Stimulated activated memory B cell treated with anti-CD40 and anti-IgM and Interleukin-4, amounts not matched to agents 10 μg/mL and 1 μg/mL and 100 μg/mL, for 72 hours (primary cell): ENCODE measurements at regions not wholly inside any gene's neighbourhood (a gene's known extent, or its start where the extent isn't known, plus 50 kb on each side); places are given as distances from the start of the nearest gene placed in this dataset.
"Not testable (repeated sequence)": the region's sequence is repeated elsewhere in the genome, so short reads cannot be mapped to it uniquely, and the experiment has no call there.

Source experiments
- ATAC-seq: fragments of 150-1000 bp; cut with Tn5 transposase; 2 replicates; pipeline ENCODE4 v1.10.0; 2021
- H3K27ac Mint-ChIP-seq: one replicate; pipeline ENCODE4 v1.8.0; 2022; ENCODE audit warnings: mild to moderate bottlenecking, mixed read lengths
- H3K27me3 Mint-ChIP-seq: one replicate; pipeline ENCODE4 v1.8.0; 2022; ENCODE audit warnings: mixed read lengths
- H3K36me3 Mint-ChIP-seq: one replicate; pipeline ENCODE4 v1.8.0; 2022; ENCODE audit warnings: mixed read lengths
- H3K4me1 Mint-ChIP-seq: one replicate; pipeline ENCODE4 v1.8.0; 2022; ENCODE audit warnings: mixed read lengths
- H3K4me3 Mint-ChIP-seq: one replicate; pipeline ENCODE4 v1.8.0; 2022; ENCODE audit warnings: mild to moderate bottlenecking, moderate library complexity, mixed read lengths
- H3K9me3 Mint-ChIP-seq: one replicate; pipeline ENCODE4 v1.8.0; 2022; ENCODE audit warnings: mixed read lengths

DNA sequence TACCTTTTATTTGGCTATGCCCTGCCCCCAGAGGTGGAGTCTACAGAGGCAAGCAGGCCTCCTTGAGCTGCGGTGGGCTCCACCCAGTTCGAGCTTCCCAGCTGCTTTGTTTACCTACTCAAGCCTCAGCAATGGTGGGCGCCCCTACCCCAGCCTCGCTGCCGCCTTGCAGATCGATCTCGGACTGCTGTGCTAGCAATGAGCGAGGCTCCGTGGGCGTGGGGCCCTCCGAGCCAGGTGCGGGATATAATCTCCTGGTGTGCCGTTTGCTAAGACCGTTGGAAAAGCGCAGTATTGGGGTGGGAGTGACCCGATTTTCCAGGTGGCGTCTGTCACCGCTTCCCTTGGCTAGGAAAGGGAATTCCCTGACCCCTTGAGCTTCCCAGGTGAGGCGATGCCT is 81.8 kb upstream of the ZNF746 start:
- H3K36me3 Mint-ChIP-seq, result peaks cover 61% of the 10 kb centered on the region
- H3K4me3 Mint-ChIP-seq, H3K27ac Mint-ChIP-seq, ATAC-seq, H3K27me3 Mint-ChIP-seq: not testable (repeated sequence)
- H3K4me1 Mint-ChIP-seq, result peaks cover 16% of the 10 kb centered on the region
- H3K9me3 Mint-ChIP-seq, result peaks cover 13% of the 10 kb centered on the region

DNA sequence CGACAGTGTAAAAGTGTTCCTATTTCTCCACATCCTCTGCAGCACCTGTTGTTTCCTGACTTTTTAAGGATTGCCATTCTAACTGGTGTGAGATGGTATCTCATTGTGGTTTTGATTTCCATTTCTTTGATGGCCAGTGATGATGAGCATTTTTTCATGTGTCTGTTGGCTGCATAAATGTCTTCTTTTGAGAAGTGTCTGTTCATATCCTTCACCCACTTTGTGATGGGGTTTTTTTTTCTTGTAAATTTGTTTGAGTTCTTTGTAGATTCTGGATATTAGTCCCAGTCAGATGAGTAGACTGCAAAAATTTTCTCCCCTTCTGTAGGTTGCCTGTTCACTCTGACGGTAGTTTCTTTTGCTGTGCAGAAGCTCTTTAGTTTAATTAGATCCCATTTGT is 76.8 kb upstream of the ZNF746 start:
- not testable (repeated sequence) for H3K27ac Mint-ChIP-seq, H3K4me3 Mint-ChIP-seq, ATAC-seq, H3K27me3 Mint-ChIP-seq, H3K4me1 Mint-ChIP-seq
- H3K9me3 Mint-ChIP-seq, result peaks cover 16% of the 10 kb centered on the region
- H3K36me3 Mint-ChIP-seq, result peaks cover 44% of the 10 kb centered on the region

DNA sequence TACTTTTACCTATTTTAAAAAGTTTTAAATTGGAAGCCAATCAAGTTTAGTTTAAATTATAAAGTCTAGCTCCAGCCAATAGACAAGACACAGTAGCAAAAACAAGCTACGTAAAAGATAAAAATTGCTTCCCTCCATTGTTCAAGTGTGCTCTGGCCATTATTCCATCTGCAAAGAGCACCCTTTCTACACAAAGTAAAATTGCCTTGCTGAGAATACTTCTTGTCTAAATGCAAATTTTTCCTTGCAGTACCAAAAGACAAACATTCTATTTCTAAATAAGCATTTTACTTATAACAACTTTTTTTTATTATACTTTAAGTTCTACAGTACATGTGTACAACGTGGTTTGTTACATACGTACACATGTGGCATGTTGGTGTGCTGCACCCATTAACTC is 75.9 kb upstream of the ZNF746 start:
- no peak overlapping the region for H3K27ac Mint-ChIP-seq
- ATAC-seq, result no peak
- H3K4me1 Mint-ChIP-seq, result peaks cover 7% of the 10 kb centered on the region
- no peaks in the 10 kb centered on the region for H3K27me3 Mint-ChIP-seq
- H3K9me3 Mint-ChIP-seq, result peaks cover 19% of the 10 kb centered on the region
- no peak overlapping the region for H3K4me3 Mint-ChIP-seq
- H3K36me3 Mint-ChIP-seq, result peaks cover 43% of the 10 kb centered on the region

DNA sequence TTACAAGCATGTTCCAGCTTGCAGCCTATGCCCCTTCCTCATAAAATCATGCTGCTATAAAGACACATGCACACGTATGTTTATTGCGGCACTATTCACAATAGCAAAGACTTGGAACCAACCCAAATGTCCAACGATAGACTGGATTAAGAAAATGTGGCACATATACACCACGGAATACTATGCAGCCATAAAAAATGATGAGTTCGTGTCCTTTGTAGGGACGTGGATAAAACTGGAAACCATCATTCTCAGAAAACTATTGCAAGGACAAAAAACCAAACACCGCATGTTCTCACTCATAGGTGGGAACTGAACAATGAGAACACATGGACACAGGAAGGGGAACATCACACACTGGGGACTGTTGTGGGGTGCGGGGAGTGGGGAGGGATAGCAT is 75.3 kb upstream of the ZNF746 start:
- H3K27me3 Mint-ChIP-seq, H3K4me1 Mint-ChIP-seq, H3K27ac Mint-ChIP-seq, H3K4me3 Mint-ChIP-seq, ATAC-seq: not testable (repeated sequence)
- peaks cover 16% of the 10 kb centered on the region for H3K9me3 Mint-ChIP-seq
- H3K36me3 Mint-ChIP-seq, result peaks cover 44% of the 10 kb centered on the region

DNA sequence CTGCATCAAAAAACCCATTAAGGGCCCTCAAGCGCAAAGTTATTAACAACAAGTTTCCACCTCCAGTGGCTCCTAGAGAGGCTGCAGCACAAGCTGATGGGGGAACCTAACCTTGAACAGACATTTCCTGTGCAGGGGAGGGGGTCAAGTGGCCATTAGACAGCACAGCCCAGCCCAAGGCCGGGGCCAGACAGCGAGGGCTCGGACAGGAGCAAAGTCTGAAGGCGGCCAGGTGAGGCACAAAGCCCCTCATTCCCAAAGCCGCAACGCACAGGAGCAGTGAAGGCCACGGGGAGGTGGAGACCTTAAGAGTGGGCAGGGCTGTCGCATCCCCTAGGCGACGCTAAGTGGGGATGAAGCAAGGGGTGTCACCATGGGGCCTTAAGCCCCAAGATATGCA is 73.2 kb upstream of the ZNF746 start:
- no peak overlapping the region for H3K4me3 Mint-ChIP-seq
- ATAC-seq, result no peak
- no peak overlapping the region for H3K27ac Mint-ChIP-seq
- peaks cover 65% of the 10 kb centered on the region for H3K36me3 Mint-ChIP-seq
- no peaks in the 10 kb centered on the region for H3K27me3 Mint-ChIP-seq
- H3K4me1 Mint-ChIP-seq, result peaks cover 7% of the 10 kb centered on the region
- H3K9me3 Mint-ChIP-seq, result peaks cover 13% of the 10 kb centered on the region

DNA sequence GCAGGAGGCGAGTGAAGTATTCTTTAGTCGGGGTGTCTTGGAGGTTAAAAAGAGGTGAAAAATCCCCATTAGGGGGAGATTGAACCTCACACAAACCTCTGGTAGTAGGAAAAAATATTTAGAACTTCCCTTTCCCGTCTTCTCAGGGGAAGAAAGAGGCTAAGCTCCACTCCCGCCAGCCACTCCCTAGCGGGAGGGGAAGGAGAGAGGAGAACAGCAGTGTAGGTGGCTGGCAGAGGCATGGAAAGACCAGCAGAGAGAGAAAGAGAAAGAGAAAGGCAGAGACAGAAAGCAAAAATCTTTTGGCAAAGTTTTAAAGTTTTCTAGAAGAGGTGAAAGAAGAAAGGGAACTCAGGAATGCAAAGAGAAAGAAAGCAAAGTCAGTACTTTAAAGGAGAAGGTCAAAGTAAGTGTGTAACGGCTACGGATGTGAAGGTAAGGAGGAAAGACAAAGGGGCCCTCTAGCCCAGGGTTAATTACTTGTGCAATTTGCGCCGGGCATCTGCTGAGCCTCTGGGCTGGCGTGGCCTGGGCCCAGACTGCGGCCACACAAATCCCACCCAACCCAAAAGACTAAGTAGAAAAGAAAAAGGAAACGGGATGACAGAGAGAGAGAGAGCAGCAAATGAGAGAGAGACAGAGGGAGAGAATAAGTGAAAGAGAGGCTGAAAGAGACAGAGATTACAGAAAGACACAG is 72.3 kb upstream of the ZNF746 start:
- no peak for ATAC-seq
- Mint-ChIP-seq H3K36me3 (peaks cover 74% of the 10 kb centered on the region), H3K4me1 (peaks cover 12% of the 10 kb centered on the region), H3K27me3 (no peaks in the 10 kb centered on the region), H3K27ac (no peak overlapping the region), H3K4me3 (no peak overlapping the region), H3K9me3 (peaks cover 16% of the 10 kb centered on the region)

DNA sequence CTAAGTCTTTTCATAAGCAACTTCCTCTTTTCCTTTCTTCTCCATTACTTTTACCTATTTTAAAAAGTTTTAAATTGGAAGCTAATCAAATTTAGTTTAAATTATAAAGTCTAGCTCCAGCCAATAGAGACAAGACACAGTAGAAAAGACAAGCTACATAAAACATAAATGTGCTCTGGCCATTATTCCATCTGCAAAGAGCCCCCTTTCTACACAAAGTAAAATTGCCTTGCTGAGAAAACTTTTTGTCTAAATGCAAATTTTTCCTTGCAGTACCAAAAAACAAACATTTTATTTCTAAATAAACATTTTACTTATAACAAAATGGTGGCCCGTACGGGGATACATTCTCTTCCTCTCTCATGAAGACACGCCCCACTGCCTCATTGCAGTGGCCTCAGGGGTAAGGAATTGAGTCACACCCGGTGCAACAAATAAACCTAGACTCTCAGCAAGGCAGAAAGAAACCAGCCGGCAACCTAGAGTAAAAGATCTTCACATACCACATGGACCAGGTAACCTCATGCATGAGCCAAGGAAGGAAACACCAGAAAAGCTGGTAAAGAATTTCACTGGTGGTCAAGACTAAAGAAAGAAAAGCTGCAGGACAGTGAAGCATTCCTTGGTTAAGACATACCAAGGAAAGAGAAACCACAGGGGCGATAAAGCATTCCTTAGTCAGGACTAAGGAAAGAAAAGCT is 71.6 kb upstream of the ZNF746 start:
- Mint-ChIP-seq H3K27me3 (no peaks in the 10 kb centered on the region), H3K9me3 (peaks cover 16% of the 10 kb centered on the region), H3K4me1 (peaks cover 14% of the 10 kb centered on the region), H3K36me3 (peaks cover 80% of the 10 kb centered on the region), H3K27ac (no peak overlapping the region), H3K4me3 (no peak overlapping the region)
- no peak for ATAC-seq

DNA sequence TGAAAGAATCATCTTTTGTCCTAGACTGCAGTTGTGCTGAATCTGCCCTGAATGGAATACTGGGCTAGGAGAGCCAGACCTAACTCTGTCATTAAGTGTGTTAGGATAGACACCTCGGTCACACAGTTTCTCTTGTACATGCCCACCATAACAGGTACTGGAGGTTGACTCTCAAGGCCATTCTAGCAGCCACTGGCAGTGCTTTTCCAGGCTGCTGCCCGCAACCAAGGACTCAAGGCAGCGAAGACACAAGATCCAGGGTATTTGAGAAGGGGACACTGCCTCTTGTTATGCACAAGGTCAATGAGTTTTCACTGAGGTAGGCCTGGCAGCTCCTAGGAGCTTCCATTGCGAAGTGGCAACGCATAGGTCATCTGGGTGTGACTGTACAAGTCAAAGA is 70.6 kb upstream of the ZNF746 start:
- no peak for ATAC-seq
- Mint-ChIP-seq H3K4me3 (no peak overlapping the region), H3K27ac (no peak overlapping the region), H3K9me3 (peaks cover 16% of the 10 kb centered on the region), H3K4me1 (peaks cover 19% of the 10 kb centered on the region), H3K36me3 (peaks cover 87% of the 10 kb centered on the region), H3K27me3 (no peaks in the 10 kb centered on the region)

DNA sequence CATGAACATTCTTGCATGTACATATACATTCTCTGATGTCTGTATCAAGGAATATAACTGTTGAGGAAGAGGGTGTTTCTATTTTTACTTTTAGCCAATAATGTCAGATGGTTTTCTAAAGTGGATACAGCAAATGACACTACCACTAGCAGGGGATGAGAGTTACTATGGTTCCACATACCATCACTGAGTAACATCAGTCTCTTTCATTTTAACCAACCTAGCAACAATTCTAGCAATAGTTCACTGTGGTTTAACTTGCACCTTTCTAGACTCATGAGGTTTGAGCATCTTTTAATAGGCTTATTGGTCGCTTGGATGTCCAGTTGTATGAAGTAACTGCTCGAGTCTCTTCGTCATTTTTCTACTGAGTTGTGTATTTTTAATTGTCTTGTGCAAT is 68.5 kb upstream of the ZNF746 start:
- peaks cover 83% of the 10 kb centered on the region for H3K36me3 Mint-ChIP-seq

DNA sequence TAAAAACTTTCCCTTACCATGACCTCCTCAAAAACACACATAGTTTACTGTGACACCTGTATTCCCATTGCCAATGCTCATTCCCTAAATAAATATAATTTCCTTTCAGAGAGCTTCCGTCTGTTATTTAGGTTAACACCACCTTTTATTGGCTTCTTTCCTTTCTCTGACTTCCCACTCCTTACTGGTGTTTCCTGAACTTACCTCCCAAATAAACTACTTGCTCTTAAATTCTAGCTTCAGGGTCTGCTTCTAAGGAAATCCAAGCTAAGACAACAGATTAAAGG is 67.4 kb upstream of the ZNF746 start:
- Mint-ChIP-seq H3K4me3 (no peak overlapping the region), H3K4me1 (peaks cover 15% of the 10 kb centered on the region), H3K36me3 (peaks cover 81% of the 10 kb centered on the region), H3K27me3 (no peaks in the 10 kb centered on the region), H3K27ac (no peak overlapping the region), H3K9me3 (peaks cover 11% of the 10 kb centered on the region)
- ATAC-seq, result no peak

More for the DNA sequence above, 68.5 kb upstream of the ZNF746 start:
- H3K27ac Mint-ChIP-seq, result no peak overlapping the region
- no peak for ATAC-seq
- H3K4me1 Mint-ChIP-seq, result peaks cover 15% of the 10 kb centered on the region
- peaks cover 14% of the 10 kb centered on the region for H3K9me3 Mint-ChIP-seq
- H3K4me3 Mint-ChIP-seq, result no peak overlapping the region
- H3K27me3 Mint-ChIP-seq, result no peaks in the 10 kb centered on the region

DNA sequence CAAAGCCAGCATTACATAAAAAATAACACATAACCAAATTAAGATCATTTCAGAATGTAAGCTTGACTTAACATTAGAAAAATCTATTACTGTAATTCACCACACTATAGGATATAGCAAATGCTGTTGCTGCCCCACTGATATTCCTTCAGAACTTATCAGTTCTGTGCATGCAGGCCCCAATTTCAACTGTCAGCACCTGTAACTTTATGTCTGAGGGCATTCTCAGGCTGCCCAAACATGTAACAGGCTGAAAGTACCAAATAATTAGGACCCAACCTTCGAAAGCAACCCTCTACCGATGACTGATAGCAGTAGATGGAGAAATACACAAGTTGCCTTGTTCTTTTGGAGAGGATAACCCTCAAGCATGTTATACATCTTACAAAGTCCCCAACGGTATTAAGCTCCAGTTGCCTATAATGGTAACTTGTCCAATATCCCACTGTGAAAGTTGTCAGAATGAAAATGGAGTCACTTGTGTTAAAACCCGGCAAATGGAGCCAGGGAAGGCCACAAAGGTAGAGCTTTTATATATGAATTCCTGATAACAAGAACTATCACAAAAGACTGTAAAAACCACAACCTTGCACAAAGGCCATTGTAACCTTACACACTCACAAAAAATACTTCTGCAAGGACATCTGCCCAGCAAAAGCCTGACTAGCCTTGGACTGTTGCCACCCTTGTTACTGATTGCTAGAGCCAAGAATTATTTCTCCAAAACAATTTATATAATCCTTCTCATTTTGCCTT is 66.9 kb upstream of the ZNF746 start:
- Mint-ChIP-seq H3K36me3 (peaks cover 81% of the 10 kb centered on the region), H3K27ac (no peak overlapping the region), H3K27me3 (no peaks in the 10 kb centered on the region), H3K9me3 (peaks cover 7% of the 10 kb centered on the region), H3K4me1 (peaks cover 15% of the 10 kb centered on the region), H3K4me3 (no peak overlapping the region)
- ATAC-seq, result no peak

DNA sequence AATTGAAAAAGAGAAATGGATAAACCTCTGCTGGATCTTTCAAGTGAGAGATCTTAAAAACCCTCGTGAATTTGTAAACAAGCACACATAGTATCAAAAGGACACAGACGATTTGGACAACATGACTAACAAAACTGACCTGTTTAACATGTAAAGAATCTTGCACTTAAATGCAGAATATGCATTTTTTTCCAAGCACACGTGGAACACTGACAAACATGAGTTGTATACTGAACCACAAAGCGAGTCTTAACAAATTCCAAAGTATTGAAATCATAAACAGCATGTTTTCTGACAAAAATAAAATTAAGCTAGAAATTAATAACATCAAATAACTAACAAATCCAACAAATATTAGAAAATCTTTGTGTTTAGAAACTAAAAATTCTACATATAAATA is 65.0 kb upstream of the ZNF746 start:
- ATAC-seq, result no peak
- H3K9me3 Mint-ChIP-seq, result peaks cover 4% of the 10 kb centered on the region
- no peak overlapping the region for H3K27ac Mint-ChIP-seq
- peaks cover 81% of the 10 kb centered on the region for H3K36me3 Mint-ChIP-seq
- no peak overlapping the region for H3K4me3 Mint-ChIP-seq
- no peaks in the 10 kb centered on the region for H3K27me3 Mint-ChIP-seq
- peaks cover 15% of the 10 kb centered on the region for H3K4me1 Mint-ChIP-seq

DNA sequence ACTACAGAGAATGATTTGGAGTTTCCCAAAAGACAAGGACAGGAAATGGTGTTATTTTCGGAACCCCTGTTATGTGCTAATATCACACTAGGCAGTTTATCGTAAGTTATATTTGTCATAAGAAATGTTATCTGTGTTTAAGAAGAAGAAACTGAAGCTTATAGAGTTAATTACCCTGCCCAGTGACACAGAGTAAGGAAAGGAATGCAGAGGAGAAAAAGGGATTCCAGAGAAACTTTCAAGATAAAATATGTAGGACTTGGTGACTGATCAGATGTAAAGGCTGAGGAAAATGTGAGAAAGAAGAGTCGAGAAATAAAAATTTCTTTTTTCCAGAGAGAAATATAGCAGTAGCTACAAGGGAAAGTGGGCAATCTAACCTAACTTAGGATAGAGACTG is 63.5 kb upstream of the ZNF746 start:
- H3K4me3 Mint-ChIP-seq, result no peak overlapping the region
- ATAC-seq, result no peak
- no peak overlapping the region for H3K27ac Mint-ChIP-seq
- H3K27me3 Mint-ChIP-seq, result no peaks in the 10 kb centered on the region
- H3K4me1 Mint-ChIP-seq, result peaks cover 15% of the 10 kb centered on the region
- H3K9me3 Mint-ChIP-seq, result peaks cover 4% of the 10 kb centered on the region
- H3K36me3 Mint-ChIP-seq, result peaks cover 81% of the 10 kb centered on the region

DNA sequence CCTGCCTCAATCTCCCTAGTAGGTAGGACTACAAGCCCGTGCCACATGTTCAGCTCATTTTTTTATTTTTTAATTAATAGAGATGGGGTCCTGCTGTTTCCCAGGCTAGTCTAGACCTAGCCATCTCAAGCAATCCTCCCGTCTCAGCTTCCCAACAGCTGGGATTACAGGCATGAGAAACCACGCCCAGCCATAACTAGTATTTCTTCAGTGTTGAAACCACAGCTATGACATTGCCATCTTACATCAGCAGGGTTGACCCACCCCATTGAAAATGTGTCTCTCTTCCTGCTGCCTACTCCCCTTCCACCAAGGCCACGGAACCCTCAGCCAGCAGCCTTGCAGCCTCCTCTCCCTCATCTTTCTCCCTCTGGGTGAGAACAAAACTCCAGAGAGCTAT is 62.1 kb upstream of the ZNF746 start:
- no peak overlapping the region for H3K4me3 Mint-ChIP-seq
- H3K36me3 Mint-ChIP-seq, result peaks cover 74% of the 10 kb centered on the region
- no peaks in the 10 kb centered on the region for H3K9me3 Mint-ChIP-seq
- H3K27ac Mint-ChIP-seq, result no peak overlapping the region
- no peak for ATAC-seq
- H3K27me3 Mint-ChIP-seq, result no peaks in the 10 kb centered on the region
- H3K4me1 Mint-ChIP-seq, result peaks cover 9% of the 10 kb centered on the region

DNA sequence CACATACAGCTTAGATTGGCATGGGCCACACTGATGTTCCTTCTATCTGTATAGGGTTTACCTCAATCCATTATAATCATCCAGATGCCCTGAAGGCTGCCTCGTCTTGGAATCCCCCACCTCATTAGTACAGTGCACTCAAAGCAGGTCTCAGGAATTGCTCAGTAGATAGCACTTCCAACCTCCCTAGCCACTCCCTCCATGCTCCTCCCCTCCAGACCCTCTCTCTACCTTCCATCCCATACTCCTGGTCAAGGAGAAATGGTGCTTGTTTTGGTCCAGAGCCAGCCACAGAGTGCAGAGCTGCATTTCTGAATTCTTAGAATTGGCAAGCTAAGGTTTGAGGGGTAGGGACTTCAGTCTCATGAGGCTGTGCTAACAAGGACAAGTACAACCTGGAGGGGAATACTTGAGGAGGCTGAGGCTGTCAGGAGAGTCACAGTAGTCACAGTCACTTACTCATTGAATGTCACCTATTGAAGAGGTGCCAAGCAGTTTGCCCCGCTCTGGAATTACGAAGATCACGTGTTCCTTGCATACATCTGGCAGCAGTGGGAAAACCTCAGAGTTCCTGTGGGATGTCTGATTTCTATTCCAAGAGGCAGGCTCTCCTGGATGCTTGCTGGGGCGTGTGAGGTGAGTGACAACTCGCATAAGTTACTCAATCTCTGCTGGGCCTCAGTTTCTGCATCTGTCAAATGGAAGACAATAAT is 60.7 kb upstream of the ZNF746 start:
- peaks cover 70% of the 10 kb centered on the region for H3K36me3 Mint-ChIP-seq
- H3K4me1 Mint-ChIP-seq, result peaks cover 5% of the 10 kb centered on the region
- H3K27ac Mint-ChIP-seq, result no peak overlapping the region
- H3K27me3 Mint-ChIP-seq, result no peaks in the 10 kb centered on the region
- H3K9me3 Mint-ChIP-seq, result no peaks in the 10 kb centered on the region
- no peak overlapping the region for H3K4me3 Mint-ChIP-seq
- no peak for ATAC-seq
